ENCODE measurements at regions not wholly inside any gene's neighbourhood (a gene's known extent, or its start where the extent isn't known, plus 50 kb on each side); places are given as distances from the start of the nearest gene placed in this dataset.

DNA sequence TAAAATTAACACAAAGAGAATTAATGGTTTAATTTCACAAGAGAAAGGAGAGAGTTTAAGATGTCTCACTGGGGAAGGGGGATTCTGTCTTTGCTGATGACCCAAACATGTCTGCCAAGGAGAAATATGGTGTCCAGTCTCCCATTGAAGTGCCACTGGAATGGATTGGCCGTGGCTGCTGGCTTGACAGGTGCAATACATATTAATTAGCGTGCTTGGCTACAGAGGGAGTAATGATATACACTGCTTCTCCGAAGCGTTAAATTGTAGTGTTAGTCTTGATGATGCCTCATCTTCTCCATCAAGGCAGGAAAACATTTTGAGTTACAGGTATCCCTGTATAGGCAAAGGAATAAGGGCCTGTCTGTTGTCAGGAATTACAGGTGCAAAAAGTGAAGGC, 393.4 kb upstream of the TMPO start:
- TF ChIP-seq, protein P1, sequence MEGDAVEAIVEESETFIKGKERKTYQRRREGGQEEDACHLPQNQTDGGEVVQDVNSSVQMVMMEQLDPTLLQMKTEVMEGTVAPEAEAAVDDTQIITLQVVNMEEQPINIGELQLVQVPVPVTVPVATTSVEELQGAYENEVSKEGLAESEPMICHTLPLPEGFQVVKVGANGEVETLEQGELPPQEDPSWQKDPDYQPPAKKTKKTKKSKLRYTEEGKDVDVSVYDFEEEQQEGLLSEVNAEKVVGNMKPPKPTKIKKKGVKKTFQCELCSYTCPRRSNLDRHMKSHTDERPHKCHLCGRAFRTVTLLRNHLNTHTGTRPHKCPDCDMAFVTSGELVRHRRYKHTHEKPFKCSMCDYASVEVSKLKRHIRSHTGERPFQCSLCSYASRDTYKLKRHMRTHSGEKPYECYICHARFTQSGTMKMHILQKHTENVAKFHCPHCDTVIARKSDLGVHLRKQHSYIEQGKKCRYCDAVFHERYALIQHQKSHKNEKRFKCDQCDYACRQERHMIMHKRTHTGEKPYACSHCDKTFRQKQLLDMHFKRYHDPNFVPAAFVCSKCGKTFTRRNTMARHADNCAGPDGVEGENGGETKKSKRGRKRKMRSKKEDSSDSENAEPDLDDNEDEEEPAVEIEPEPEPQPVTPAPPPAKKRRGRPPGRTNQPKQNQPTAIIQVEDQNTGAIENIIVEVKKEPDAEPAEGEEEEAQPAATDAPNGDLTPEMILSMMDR (IDR thresholded peaks at IDR 0.05): no peak
- no peak for TF ChIP-seq POLR2A (IDR thresholded peaks at IDR 0.05)
